GM23338 (cell line): ENCODE measurements at regions not wholly inside any gene's neighbourhood (a gene's known extent, or its start where the extent isn't known, plus 50 kb on each side); places are given as distances from the start of the nearest gene placed in this dataset.

ENCODE experiments used
- ATAC-seq: fragments of 200-7000 bp; cut with Tn5 transposase; 3 replicates; pipeline ENCODE4 v1.9.1; 2020
- DNase-seq: peaks from one replicate; pipeline ENCODE4 v3.0.0-alpha.2; 2015; ENCODE audit warnings: low spot score
- H2AFZ ChIP-seq: fragments of 200-600 bp; sonication (generic); 2 replicates; pipeline ENCODE4 v1.8.0; 2016; ENCODE audit warnings: antibody characterized with exemption, mild to moderate bottlenecking, moderate library complexity
- H3F3A ChIP-seq: fragments of 200-600 bp; sonication (generic); replicated peaks from 2 replicates; pipeline ENCODE4 v1.8.0; 2017; ENCODE audit warnings: antibody characterized with exemption, mixed run types, low read depth
- H3K27ac ChIP-seq: fragments of 200-600 bp; sonication (generic); 2 replicates; pipeline ENCODE4 v1.6.1; 2016; ENCODE audit warnings: low read depth
- H3K27me3 ChIP-seq: fragments of 200-600 bp; sonication (generic); 2 replicates; pipeline ENCODE4 v1.8.0; 2016; ENCODE audit warnings: mild to moderate bottlenecking, mixed run types, moderate library complexity; ENCODE audit not compliant: insufficient read depth
- H3K36me3 ChIP-seq: fragments of 200-600 bp; sonication (generic); 2 replicates; pipeline ENCODE4 v1.8.0; 2016; ENCODE audit warnings: mild to moderate bottlenecking; ENCODE audit not compliant: insufficient read depth
- H3K4me1 ChIP-seq: fragments of 200-600 bp; sonication (generic); 2 replicates; pipeline ENCODE4 v1.8.0; 2016; ENCODE audit warnings: mild to moderate bottlenecking, moderate library complexity; ENCODE audit not compliant: insufficient read depth
- H3K4me2 ChIP-seq: fragments of 200-600 bp; sonication (generic); 2 replicates; pipeline ENCODE4 v1.7.1; 2017; ENCODE audit warnings: mixed run types
- H3K4me3 ChIP-seq: fragments of 200-600 bp; sonication (generic); 2 replicates; pipeline ENCODE4 v1.6.1; 2016; ENCODE audit warnings: mixed run types
- H3K79me2 ChIP-seq: fragments of 200-600 bp; sonication (generic); replicated peaks from 2 replicates; pipeline ENCODE4 v1.8.0; 2017; ENCODE audit warnings: mild to moderate bottlenecking; ENCODE audit not compliant: insufficient read depth
- H3K9me2 ChIP-seq: fragments of 200-600 bp; sonication (generic); 2 replicates; pipeline ENCODE4 v1.8.0; 2017; ENCODE audit not compliant: insufficient read depth
- H4K20me1 ChIP-seq: fragments of 200-600 bp; sonication (generic); replicated peaks from 2 replicates; pipeline ENCODE4 v1.8.0; 2017; ENCODE audit warnings: mild to moderate bottlenecking; ENCODE audit not compliant: insufficient read depth
- H3K27ac Mint-ChIP-seq: 2 replicates; pipeline ENCODE4 v1.8.0; 2020; ENCODE audit warnings: inconsistent platforms, mild to moderate bottlenecking, moderate library complexity, mixed read lengths
- H3K27me3 Mint-ChIP-seq: 3 replicates; pipeline ENCODE4 v1.8.0; 2022; ENCODE audit warnings: low read depth, mild to moderate bottlenecking, moderate library complexity, mixed read lengths, inconsistent platforms; ENCODE audit not compliant: insufficient read depth, poor library complexity
- H3K36me3 Mint-ChIP-seq: 3 replicates; pipeline ENCODE4 v1.8.0; 2021; ENCODE audit warnings: low read depth, mild to moderate bottlenecking, inconsistent platforms, moderate library complexity, mixed read lengths
- H3K4me1 Mint-ChIP-seq: 3 replicates; pipeline ENCODE4 v1.8.0; 2020; ENCODE audit warnings: mild to moderate bottlenecking, inconsistent platforms, mixed read lengths
- H3K4me3 Mint-ChIP-seq: 3 replicates; pipeline ENCODE4 v1.8.0; 2021; ENCODE audit warnings: moderate library complexity, mild to moderate bottlenecking, inconsistent platforms, mixed read lengths
- H3K9me3 Mint-ChIP-seq: 3 replicates; pipeline ENCODE4 v1.8.0; 2020; ENCODE audit warnings: moderate library complexity, mild to moderate bottlenecking, inconsistent platforms, mixed read lengths
- CREB1 ChIP-seq: fragments of 250-450 bp; sonication (Bioruptor Pico); IDR thresholded peaks from 2 replicates; pipeline ENCODE4 v1.5.0; 2020; ENCODE audit warnings: low read depth, mild to moderate bottlenecking, moderate library complexity
- EZH2 ChIP-seq: fragments of 200-600 bp; sonication (generic); IDR thresholded peaks from one replicate; pipeline ENCODE4 v1.8.0; 2017; ENCODE audit warnings: antibody characterized with exemption, mild to moderate bottlenecking, low read depth; ENCODE audit not compliant: unreplicated experiment
- EZH2phosphoT487 ChIP-seq: fragments of 200-600 bp; sonication (generic); IDR thresholded peaks from one replicate; pipeline ENCODE4 v1.8.1; 2018; ENCODE audit warnings: antibody characterized with exemption; ENCODE audit not compliant: unreplicated experiment
- JUNB ChIP-seq: IDR thresholded peaks from one replicate; pipeline ENCODE4 v1.6.1; 2016; ENCODE audit warnings: antibody characterized with exemption; ENCODE audit not compliant: unreplicated experiment
- NANOG ChIP-seq: IDR thresholded peaks from 2 replicates; pipeline ENCODE4 v1.6.1; 2016; ENCODE audit warnings: antibody characterized with exemption, borderline replicate concordance
- POLR2AphosphoS5 ChIP-seq: IDR thresholded peaks from 2 replicates; pipeline ENCODE4 v1.6.1; 2016; ENCODE audit warnings: antibody characterized with exemption, low read depth
- STAT1 ChIP-seq: IDR thresholded peaks from one replicate; pipeline ENCODE4 v1.6.1; 2016; ENCODE audit warnings: antibody characterized with exemption; ENCODE audit not compliant: unreplicated experiment
- ZNF114 ChIP-seq: fragments of 250-450 bp; sonication (Bioruptor Pico); IDR thresholded peaks from 2 replicates; pipeline ENCODE4 v1.5.0; 2020; ENCODE audit warnings: mild to moderate bottlenecking, moderate library complexity
- ZNF331 ChIP-seq: fragments of 250-450 bp; sonication (Bioruptor Pico); IDR thresholded peaks from 2 replicates; pipeline ENCODE4 v1.5.0; 2020; ENCODE audit warnings: low read depth, mild to moderate bottlenecking, moderate library complexity
- TF ChIP-seq, protein P1 (sequence below): IDR thresholded peaks from 2 replicates; pipeline ENCODE4 v1.6.1; 2016; ENCODE audit warnings: antibody characterized with exemption
- TF ChIP-seq, protein P2 (sequence below): IDR thresholded peaks from one replicate; pipeline ENCODE4 v1.6.1; 2018; ENCODE audit warnings: antibody characterized with exemption; ENCODE audit not compliant: unreplicated experiment
- TF ChIP-seq, protein P3 (sequence below), 2 experiments: fragments of 200-600 bp in 1 of 2; sonication (generic) in 1 of 2; conservative IDR thresholded peaks; 2 replicates each; pipeline versions ENCODE4 v1.5.1 to v1.6.1; 2016 to 2017; ENCODE audit warnings: antibody characterized with exemption in 2 of 2, low read depth in 2 of 2, mild to moderate bottlenecking in 2 of 2, moderate library complexity in 1 of 2

DNA sequence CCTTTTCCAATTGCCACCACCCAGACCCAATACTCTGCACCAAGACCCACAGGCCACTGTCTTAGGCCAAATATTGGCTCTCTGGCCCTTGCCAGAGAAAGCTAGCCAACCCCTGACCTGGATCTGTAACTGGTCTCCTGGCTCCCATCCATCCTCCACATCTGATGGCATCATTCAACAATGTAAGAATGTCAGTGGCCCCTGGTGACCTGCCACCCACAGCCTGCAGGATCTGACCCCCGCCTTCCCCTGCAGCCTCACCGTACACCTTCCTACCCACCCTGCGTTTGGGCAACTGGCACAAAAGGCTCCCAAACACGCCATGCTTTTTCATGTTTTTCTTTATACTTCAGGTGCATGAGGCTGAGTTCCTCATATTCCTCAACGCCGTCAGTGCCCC lies 60.0 kb upstream of the ASAP2 start (continued):
- TF ChIP-seq, protein P1, sequence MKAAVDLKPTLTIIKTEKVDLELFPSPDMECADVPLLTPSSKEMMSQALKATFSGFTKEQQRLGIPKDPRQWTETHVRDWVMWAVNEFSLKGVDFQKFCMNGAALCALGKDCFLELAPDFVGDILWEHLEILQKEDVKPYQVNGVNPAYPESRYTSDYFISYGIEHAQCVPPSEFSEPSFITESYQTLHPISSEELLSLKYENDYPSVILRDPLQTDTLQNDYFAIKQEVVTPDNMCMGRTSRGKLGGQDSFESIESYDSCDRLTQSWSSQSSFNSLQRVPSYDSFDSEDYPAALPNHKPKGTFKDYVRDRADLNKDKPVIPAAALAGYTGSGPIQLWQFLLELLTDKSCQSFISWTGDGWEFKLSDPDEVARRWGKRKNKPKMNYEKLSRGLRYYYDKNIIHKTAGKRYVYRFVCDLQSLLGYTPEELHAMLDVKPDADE = no peak
- TF ChIP-seq ZNF114 (no peak), EZH2phosphoT487 (no peak), POLR2AphosphoS5 (no peak), JUNB (no peak), EZH2 (no peak), ZNF331 (CRISPR knock-in tag) (no peak), NANOG (no peak), STAT1 (no peak), CREB1 (CRISPR knock-in tag) (no peak)
- TF ChIP-seq, protein P2, sequence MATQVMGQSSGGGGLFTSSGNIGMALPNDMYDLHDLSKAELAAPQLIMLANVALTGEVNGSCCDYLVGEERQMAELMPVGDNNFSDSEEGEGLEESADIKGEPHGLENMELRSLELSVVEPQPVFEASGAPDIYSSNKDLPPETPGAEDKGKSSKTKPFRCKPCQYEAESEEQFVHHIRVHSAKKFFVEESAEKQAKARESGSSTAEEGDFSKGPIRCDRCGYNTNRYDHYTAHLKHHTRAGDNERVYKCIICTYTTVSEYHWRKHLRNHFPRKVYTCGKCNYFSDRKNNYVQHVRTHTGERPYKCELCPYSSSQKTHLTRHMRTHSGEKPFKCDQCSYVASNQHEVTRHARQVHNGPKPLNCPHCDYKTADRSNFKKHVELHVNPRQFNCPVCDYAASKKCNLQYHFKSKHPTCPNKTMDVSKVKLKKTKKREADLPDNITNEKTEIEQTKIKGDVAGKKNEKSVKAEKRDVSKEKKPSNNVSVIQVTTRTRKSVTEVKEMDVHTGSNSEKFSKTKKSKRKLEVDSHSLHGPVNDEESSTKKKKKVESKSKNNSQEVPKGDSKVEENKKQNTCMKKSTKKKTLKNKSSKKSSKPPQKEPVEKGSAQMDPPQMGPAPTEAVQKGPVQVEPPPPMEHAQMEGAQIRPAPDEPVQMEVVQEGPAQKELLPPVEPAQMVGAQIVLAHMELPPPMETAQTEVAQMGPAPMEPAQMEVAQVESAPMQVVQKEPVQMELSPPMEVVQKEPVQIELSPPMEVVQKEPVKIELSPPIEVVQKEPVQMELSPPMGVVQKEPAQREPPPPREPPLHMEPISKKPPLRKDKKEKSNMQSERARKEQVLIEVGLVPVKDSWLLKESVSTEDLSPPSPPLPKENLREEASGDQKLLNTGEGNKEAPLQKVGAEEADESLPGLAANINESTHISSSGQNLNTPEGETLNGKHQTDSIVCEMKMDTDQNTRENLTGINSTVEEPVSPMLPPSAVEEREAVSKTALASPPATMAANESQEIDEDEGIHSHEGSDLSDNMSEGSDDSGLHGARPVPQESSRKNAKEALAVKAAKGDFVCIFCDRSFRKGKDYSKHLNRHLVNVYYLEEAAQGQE = no peak
- TF ChIP-seq, protein P3, sequence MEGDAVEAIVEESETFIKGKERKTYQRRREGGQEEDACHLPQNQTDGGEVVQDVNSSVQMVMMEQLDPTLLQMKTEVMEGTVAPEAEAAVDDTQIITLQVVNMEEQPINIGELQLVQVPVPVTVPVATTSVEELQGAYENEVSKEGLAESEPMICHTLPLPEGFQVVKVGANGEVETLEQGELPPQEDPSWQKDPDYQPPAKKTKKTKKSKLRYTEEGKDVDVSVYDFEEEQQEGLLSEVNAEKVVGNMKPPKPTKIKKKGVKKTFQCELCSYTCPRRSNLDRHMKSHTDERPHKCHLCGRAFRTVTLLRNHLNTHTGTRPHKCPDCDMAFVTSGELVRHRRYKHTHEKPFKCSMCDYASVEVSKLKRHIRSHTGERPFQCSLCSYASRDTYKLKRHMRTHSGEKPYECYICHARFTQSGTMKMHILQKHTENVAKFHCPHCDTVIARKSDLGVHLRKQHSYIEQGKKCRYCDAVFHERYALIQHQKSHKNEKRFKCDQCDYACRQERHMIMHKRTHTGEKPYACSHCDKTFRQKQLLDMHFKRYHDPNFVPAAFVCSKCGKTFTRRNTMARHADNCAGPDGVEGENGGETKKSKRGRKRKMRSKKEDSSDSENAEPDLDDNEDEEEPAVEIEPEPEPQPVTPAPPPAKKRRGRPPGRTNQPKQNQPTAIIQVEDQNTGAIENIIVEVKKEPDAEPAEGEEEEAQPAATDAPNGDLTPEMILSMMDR (conservative IDR thresholded peaks at IDR 0.05; ENCODE audit: low read depth in 2 of 2) = no peak

DNA sequence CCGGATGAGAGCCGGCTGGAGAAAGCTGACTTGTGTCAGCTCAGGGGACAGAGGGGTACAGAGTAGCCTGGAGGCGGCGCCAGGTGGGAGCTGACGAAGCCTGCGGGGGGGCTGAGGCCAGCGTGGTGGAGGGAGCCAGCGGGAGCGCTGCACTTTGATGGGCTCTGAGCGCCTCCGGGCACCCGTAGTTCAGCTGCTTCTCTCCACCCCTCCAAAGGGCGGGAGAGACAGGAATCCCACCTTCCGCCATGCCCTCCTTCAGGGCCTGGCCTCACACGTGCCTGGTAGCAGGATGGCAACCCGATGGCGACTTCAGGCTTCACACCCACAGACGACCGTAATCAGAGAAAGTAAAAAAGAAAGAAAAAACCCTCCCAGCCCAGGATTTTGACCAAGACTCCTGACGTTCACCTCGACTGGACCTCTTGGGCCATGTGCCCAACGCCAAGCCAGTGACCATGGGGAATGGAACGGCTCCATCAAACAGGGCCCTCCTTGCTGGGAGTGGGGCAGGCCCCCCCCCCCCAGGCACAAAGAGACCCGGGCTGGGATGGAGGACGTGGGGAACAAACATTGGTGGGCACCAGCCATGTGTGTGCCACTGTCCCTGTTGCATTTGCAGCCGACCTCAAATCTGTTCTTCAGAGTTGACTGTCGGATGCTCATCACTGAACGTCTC lies 60.7 kb upstream of the ASAP2 start:
- Mint-ChIP-seq H3K4me3 (no peak overlapping the region), H3K9me3 (no peaks in the 10 kb centered on the region; the same call in 2 of the 3 replicates), H3K27me3 (peaks cover 22% of the 10 kb centered on the region), H3K36me3 (no peaks in the 10 kb centered on the region), H3K4me1 (peaks cover 10% of the 10 kb centered on the region; the same call in 2 of the 3 replicates), H3K27ac (no peak overlapping the region)
- Histone ChIP-seq H3K4me1 (no peaks in the 10 kb centered on the region), H3K27ac (no peak overlapping the region), H3K4me2 (no peak overlapping the region), H4K20me1 (no peaks in the 10 kb centered on the region), H3K4me3 (no peak overlapping the region), H3K79me2 (no peaks in the 10 kb centered on the region), H3K36me3 (no peaks in the 10 kb centered on the region), H3K9me2 (no peaks in the 10 kb centered on the region), H3F3A (0 out of 2 replicates have a peak, but pooled peaks cover 5% of the 10 kb centered on the region), H3K27me3 (peaks cover 31% of the 10 kb centered on the region), H2AFZ (0 out of 2 replicates have a peak overlapping the region, but pooled peaks have one; percentile 47)
- ATAC-seq (peak; percentile 40), DNase-seq (peak; percentile 66)
- TF ChIP-seq, protein P3 (conservative IDR thresholded peaks at IDR 0.05; ENCODE audit: low read depth in 2 of 2) = peak; percentile 11 to 50; a peak in 2 of 4 replicates
- TF ChIP-seq EZH2 = no peak
